Fibroblast of villous mesenchyme (primary cell): ENCODE measurements at regions not wholly inside any gene's neighbourhood (a gene's known extent, or its start where the extent isn't known, plus 50 kb on each side); places are given as distances from the start of the nearest gene placed in this dataset.

Source experiments
- DNase-seq: peaks from one replicate; pipeline ENCODE4 v3.0.0-alpha.2; 2010; ENCODE audit warnings: low read depth
- H3K4me3 ChIP-seq: 2 replicates; pipeline ENCODE4 v1.5.1; 2011; ENCODE audit warnings: low read depth, mild to moderate bottlenecking, low read length
- TF ChIP-seq, protein P1 (sequence below): IDR thresholded peaks from 2 replicates; pipeline ENCODE4 v1.5.1; 2012; ENCODE audit warnings: low read depth, mild to moderate bottlenecking, low read length; ENCODE audit not compliant: insufficient read depth

DNA sequence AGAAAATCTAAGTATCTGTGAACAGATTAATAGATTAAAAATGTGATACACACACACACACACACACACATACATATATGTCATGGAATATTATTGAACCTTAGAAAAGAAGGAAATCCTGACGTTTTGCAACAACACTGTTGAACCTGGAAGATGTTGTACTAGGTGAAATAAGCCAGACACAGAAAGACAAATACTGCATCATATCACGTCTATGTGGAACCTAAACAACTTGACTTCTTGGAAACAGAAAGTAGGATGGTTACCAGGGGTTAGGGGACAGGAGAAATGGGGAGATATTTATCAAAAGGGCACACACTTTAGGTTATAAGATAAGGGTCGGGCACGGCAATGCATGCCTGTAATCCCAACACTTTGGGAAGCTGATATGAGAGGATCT, 698.4 kb upstream of the ID2 start:
- TF ChIP-seq, protein P1, sequence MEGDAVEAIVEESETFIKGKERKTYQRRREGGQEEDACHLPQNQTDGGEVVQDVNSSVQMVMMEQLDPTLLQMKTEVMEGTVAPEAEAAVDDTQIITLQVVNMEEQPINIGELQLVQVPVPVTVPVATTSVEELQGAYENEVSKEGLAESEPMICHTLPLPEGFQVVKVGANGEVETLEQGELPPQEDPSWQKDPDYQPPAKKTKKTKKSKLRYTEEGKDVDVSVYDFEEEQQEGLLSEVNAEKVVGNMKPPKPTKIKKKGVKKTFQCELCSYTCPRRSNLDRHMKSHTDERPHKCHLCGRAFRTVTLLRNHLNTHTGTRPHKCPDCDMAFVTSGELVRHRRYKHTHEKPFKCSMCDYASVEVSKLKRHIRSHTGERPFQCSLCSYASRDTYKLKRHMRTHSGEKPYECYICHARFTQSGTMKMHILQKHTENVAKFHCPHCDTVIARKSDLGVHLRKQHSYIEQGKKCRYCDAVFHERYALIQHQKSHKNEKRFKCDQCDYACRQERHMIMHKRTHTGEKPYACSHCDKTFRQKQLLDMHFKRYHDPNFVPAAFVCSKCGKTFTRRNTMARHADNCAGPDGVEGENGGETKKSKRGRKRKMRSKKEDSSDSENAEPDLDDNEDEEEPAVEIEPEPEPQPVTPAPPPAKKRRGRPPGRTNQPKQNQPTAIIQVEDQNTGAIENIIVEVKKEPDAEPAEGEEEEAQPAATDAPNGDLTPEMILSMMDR: no peak
- no peak overlapping the region for H3K4me3 ChIP-seq
- DNase-seq: no peak

DNA sequence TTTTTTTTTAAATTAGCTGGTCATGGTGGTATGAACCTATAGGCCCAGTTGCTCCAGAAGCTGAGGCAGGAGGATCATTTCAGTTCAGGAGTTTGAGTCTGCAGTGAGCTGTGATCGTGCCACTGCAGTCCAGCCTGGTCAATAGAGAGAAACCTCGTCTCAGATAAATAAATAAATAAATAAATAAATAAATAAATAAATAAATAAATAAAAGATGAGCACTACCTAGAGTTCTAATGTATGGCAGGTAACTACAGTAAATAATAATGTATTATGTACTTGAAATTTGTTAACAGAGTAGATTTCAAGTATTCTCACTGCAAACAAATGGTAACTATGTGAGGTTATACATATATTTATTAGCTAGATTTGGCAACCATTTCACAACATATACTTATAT, 697.9 kb upstream of the ID2 start:
- TF ChIP-seq, protein P1: no peak
- no peak for DNase-seq
- no peak overlapping the region for H3K4me3 ChIP-seq

DNA sequence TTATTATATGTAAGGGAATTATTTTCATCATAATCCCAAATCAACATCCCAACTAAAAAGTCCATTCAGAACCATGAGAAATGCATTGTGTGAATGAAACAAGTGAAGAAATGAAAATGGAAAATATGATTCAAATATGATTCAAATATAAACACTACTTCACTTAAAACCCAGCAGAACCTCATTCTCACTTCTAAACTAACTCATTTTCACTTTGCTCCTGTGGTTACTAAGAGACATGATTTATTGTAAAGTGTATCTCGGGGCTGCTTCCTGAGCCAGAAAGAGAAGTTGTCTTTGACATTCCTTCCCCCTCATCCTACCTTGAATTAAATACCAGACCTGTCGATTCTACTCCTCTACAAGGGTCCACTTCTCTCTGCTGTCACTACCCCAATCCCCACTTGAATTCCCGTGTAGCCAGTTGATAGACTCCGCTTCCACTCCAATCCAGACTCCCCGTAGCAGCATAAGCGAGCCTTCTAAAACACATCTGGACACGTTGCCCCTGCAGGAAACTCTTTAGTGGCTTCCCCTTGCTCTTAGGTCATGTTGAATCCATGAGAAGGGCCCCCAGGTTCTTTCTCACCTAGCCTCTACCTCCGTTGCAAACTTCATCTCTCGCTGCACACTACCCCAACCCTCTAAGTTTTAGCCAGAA, 697.0 kb upstream of the ID2 start:
- DNase-seq: no peak
- no peak overlapping the region for H3K4me3 ChIP-seq
- TF ChIP-seq, protein P1: no peak

DNA sequence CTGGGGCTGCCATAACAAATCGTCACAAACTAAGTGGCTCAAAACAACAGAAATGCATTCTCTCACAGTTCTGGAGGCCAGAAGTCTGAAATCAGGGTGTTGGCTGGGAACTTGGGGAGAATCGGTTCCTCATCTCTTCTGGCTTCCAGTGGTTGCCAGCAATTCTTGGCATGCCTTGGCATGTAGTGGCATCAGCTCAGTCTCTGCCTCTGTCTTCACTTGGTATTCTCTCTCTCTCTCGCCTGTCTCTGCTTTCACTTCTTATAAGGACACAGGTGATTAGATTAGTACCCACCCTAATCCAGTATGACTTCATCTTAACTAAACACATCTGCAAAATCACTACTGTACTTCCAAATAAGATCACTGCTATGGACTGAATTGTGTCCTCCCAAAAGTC, 695.4 kb upstream of the ID2 start:
- DNase-seq: no peak
- TF ChIP-seq, protein P1: no peak
- no peak overlapping the region for H3K4me3 ChIP-seq

DNA sequence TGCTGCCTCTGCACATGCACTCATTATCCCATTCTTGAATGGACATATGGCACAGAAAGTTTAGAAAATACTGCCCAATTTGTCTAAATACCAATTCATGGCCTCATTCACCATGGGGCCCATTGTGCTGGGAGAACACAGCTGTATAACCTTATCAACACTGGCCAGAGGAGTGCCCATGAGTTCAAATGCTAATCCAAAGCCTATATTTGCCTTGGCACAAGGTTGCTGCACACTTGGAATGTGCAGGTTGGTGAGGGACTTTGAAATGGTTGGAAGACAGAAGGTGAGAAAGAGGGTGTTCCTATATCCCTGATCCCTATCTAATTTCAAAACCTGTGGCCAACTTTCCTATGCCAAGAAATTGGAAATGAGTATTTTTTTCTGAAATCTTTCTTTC, 693.9 kb upstream of the ID2 start:
- DNase-seq: no peak
- no peak overlapping the region for H3K4me3 ChIP-seq
- TF ChIP-seq, protein P1: no peak

DNA sequence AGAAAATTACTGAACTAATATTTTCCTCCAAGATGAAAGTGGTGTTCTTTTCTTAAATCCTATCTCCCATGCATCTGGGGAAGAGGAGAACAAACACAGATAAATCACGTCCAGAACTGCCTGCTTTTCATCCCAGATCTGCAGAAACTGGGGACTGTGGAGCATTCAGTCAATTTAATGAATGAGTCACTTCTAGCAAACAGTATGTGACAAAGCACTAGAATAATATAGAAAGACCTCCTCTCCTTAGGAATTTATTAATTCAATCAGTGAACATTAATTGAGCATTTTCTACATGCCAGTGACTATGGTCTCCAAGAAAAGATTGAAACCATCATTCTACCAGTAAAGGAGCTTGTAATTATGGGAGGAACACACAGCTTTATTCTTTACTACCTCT, 693.4 kb upstream of the ID2 start:
- no peak for DNase-seq
- TF ChIP-seq, protein P1: no peak
- no peak overlapping the region for H3K4me3 ChIP-seq

DNA sequence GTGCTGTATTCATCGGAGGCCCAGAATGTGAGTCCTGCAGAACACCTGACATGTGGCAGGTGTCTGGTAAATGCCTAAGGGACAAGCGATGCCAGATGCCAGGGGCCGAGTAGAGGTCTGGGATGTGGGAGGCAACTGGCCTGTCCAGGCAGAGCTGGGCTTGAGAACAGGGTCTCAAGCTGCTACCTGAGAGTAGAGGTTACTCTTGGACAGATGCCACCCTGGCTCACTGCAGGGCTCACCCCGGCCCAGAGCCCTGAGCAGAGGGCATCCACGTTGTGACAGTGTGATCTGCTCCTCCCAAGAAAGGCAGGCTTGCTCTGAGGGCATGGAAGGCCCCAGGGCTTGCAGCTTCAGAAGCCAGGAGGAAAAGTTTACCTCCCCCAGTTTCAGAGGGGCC, 692.0 kb upstream of the ID2 start:
- TF ChIP-seq, protein P1: no peak
- H3K4me3 ChIP-seq: no peak overlapping the region
- DNase-seq: no peak
